K562 (cell line): ENCODE measurements at regions not wholly inside any gene's neighbourhood (a gene's known extent, or its start where the extent isn't known, plus 50 kb on each side); places are given as distances from the start of the nearest gene placed in this dataset.

Experiments
- CBX1 ChIP-seq: sonication (generic); IDR thresholded peaks from 2 replicates; pipeline ENCODE4 v1.6.1; 2016; ENCODE audit warnings: antibody characterized with exemption, low read depth, mild to moderate bottlenecking
- ELF4 ChIP-seq: fragments of 450-650 bp; formaldehyde crosslinking; IDR thresholded peaks from 2 replicates; pipeline ENCODE4 v1.4.0; 2022; ENCODE audit warnings: missing genetic modification characterization
- EP300 ChIP-seq: IDR thresholded peaks from 2 replicates; pipeline ENCODE4 v1.6.1; 2012; ENCODE audit warnings: low read length, improper control_type of control experiment
- HDAC1 ChIP-seq, 2 experiments: fragments of 450-650 bp; IDR thresholded peaks; 2 replicates each; pipeline ENCODE4 v1.6.1; 2016 to 2017; ENCODE audit warnings: inconsistent platforms in 1 of 2, mild to moderate bottlenecking in 1 of 2, moderate library complexity in 1 of 2
- MEF2D ChIP-seq: conservative IDR thresholded peaks from 2 replicates; pipeline ENCODE4 v1.6.1; 2016; ENCODE audit warnings: low read depth, missing genetic modification characterization, missing compliant biosample characterization
- MYBL2 ChIP-seq, 2 experiments: fragments of 450-650 bp in 1 of 2; sonication (generic) in 1 of 2; formaldehyde crosslinking in 1 of 2; IDR thresholded peaks; 2 replicates each; pipeline versions ENCODE4 v1.6.1 to v1.8.1; 2017 to 2022; ENCODE audit warnings: borderline replicate concordance in 1 of 2, inconsistent platforms in 1 of 2, low read depth in 1 of 2, mild to moderate bottlenecking in 1 of 2, missing genetic modification reagents in 1 of 2, moderate library complexity in 1 of 2
- NCOA6 ChIP-seq: fragments of 450-650 bp; IDR thresholded peaks from 2 replicates; pipeline ENCODE4 v1.6.1; 2017; ENCODE audit warnings: mild to moderate bottlenecking
- NR2C2 ChIP-seq, 2 experiments: fragments of 200-800 bp in 1 of 2; sonication (Bioruptor generic) in 1 of 2; sonication (generic) in 1 of 2; formaldehyde crosslinking in 1 of 2; IDR thresholded peaks; 2 replicates each; pipeline versions ENCODE4 v1.6.1 to v1.8.0; 2016 to 2022; ENCODE audit warnings: mild to moderate bottlenecking in 1 of 2, missing compliant biosample characterization in 1 of 2, missing genetic modification characterization in 1 of 2, missing genetic modification reagents in 1 of 2
- PTTG1 ChIP-seq: fragments of 450-650 bp; IDR thresholded peaks from 2 replicates; pipeline ENCODE4 v1.6.1; 2016; ENCODE audit warnings: low read depth, mild to moderate bottlenecking, missing genetic modification characterization, missing compliant biosample characterization
- RAD21 ChIP-seq, 2 experiments: fragments of 250-450 bp in 1 of 2; fragments of 450-650 bp in 1 of 2; sonication (Bioruptor Pico) in 1 of 2; formaldehyde crosslinking in 1 of 2; IDR thresholded peaks in 1 of 2; conservative IDR thresholded peaks in 1 of 2; 2 replicates each; pipeline versions ENCODE4 v1.4.0 to v1.8.0; 2020 to 2022; ENCODE audit warnings: mild to moderate bottlenecking in 2 of 2, moderate library complexity in 1 of 2
- TF ChIP-seq, protein P1 (sequence below): sonication (generic); formaldehyde crosslinking; IDR thresholded peaks from 2 replicates; pipeline ENCODE4 v1.9.0; 2022; ENCODE audit warnings: mild to moderate bottlenecking, missing genetic modification reagents

DNA sequence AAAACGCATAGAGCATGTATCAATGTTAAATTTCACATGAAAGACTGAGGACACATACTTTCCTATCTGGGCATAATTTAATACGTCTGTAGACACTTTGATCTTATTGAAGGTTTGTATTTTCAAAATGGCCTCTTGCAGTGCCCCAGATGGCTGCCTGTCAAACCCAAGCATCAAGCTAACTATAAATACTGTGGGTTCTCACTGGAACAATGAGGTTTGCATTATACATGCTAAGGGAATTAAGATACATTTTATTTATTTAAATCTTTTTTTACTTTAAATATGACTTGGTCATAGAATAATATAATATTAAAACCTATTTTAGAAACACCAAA is 702.9 kb upstream of the GRAMD2B start:
- TF ChIP-seq NCOA6 = no peak
- no peak for TF ChIP-seq MEF2D
- TF ChIP-seq RAD21 (CRISPR knock-in tag; conservative IDR thresholded peaks at IDR 0.05 in 1 of 2, IDR thresholded peaks at IDR 0.05 in 1 of 2) = no peak
- no peak for TF ChIP-seq NR2C2 (CRISPR knock-in tag; IDR thresholded peaks at IDR 0.05)
- TF ChIP-seq NR2C2 (tag; IDR thresholded peaks at IDR 0.05) = no peak
- no peak for TF ChIP-seq CBX1
- no peak for TF ChIP-seq MYBL2 (IDR thresholded peaks at IDR 0.05; ENCODE audit: low read depth)
- TF ChIP-seq MYBL2 (CRISPR knock-in tag; IDR thresholded peaks at IDR 0.05; ENCODE audit: borderline replicate concordance) = no peak
- TF ChIP-seq PTTG1 = no peak
- TF ChIP-seq, protein P1, sequence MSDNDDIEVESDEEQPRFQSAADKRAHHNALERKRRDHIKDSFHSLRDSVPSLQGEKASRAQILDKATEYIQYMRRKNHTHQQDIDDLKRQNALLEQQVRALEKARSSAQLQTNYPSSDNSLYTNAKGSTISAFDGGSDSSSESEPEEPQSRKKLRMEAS (CRISPR knock-in tag) = no peak
- TF ChIP-seq EP300 = no peak
- no peak for TF ChIP-seq ELF4
- TF ChIP-seq HDAC1 (IDR thresholded peaks at IDR 0.05) = no peak
